SK-N-SH treated with all-trans-retinoic acid at 6 μM for 48 hours (cell line): ENCODE measurements at regions not wholly inside any gene's neighbourhood (a gene's known extent, or its start where the extent isn't known, plus 50 kb on each side); places are given as distances from the start of the nearest gene placed in this dataset.

Source experiments
- RARB ChIP-seq: fragments of 250-450 bp; sonication (Bioruptor Pico); IDR thresholded peaks from 2 replicates; pipeline ENCODE4 v1.8.0; 2021; ENCODE audit warnings: mild to moderate bottlenecking, moderate library complexity
- ZC3H10 ChIP-seq: fragments of 250-450 bp; sonication (Bioruptor Pico); IDR thresholded peaks from 2 replicates; pipeline ENCODE4 v1.5.1; 2021; ENCODE audit warnings: mild to moderate bottlenecking, moderate library complexity
- ZFP3 ChIP-seq: fragments of 250-450 bp; sonication (Bioruptor Pico); IDR thresholded peaks from 2 replicates; pipeline ENCODE4 v1.5.0; 2020; ENCODE audit warnings: mild to moderate bottlenecking, moderate library complexity
- ZFP30 ChIP-seq: fragments of 450-650 bp; formaldehyde crosslinking; IDR thresholded peaks from 2 replicates; pipeline ENCODE4 v1.5.0; 2022; ENCODE audit warnings: mild to moderate bottlenecking, moderate library complexity
- ZNF565 ChIP-seq: fragments of 450-650 bp; formaldehyde crosslinking; conservative IDR thresholded peaks from 2 replicates; pipeline ENCODE4 v1.5.0; 2020; ENCODE audit warnings: low read depth, mild to moderate bottlenecking, moderate library complexity
- ZNF8 ChIP-seq: fragments of 450-650 bp; formaldehyde crosslinking; IDR thresholded peaks from 2 replicates; pipeline ENCODE4 v1.5.0; 2020; ENCODE audit warnings: mild to moderate bottlenecking, moderate library complexity
- TF ChIP-seq, protein P1 (sequence below): fragments of 250-450 bp; sonication (Bioruptor Pico); IDR thresholded peaks from 2 replicates; pipeline ENCODE4 v1.5.1; 2020; ENCODE audit warnings: low read depth, mild to moderate bottlenecking, moderate library complexity
- TF ChIP-seq, protein P2 (sequence below): fragments of 250-450 bp; sonication (Bioruptor Pico); IDR thresholded peaks from 2 replicates; pipeline ENCODE4 v1.8.0; 2020; ENCODE audit warnings: mild to moderate bottlenecking, moderate library complexity, borderline replicate concordance

DNA sequence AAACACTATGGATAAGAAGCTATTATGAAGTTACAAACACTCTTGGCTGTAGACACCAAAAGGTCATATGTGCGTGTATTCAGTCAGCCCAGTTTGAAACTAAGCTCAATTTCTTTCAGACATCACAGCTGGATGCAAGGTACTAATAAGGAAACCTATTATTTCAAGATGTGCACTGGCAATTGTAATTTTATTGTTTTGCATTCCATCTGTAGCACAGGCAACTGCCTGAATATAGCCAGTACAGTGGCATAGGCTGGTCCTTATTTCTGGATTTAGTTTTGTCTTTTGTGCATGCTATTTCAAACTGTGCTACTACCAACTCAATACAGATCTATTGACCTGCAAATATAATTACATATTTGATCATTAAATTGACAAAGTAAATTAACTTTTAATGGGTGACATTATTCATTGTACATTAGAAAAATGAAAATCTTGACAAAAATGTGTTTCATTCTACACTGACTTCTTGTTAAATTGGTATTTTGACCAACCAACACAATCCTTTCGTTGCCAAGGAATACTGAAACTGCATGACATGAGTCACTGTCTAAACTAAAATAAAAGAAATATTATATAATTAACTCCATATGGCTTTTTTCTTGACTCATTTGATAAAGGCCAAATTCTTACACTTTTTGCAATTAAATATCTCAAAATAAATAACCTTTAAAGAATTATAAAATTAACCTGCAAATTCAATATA is 594.3 kb upstream of the ADGRL3 start:
- TF ChIP-seq ZFP3 (CRISPR knock-in tag), result no peak
- no peak for TF ChIP-seq ZNF8 (CRISPR knock-in tag)
- no peak for TF ChIP-seq RARB (CRISPR knock-in tag)
- no peak for TF ChIP-seq ZNF565 (CRISPR knock-in tag)
- TF ChIP-seq ZFP30, result no peak
- TF ChIP-seq ZC3H10 (CRISPR knock-in tag), result no peak
- TF ChIP-seq, protein P1, sequence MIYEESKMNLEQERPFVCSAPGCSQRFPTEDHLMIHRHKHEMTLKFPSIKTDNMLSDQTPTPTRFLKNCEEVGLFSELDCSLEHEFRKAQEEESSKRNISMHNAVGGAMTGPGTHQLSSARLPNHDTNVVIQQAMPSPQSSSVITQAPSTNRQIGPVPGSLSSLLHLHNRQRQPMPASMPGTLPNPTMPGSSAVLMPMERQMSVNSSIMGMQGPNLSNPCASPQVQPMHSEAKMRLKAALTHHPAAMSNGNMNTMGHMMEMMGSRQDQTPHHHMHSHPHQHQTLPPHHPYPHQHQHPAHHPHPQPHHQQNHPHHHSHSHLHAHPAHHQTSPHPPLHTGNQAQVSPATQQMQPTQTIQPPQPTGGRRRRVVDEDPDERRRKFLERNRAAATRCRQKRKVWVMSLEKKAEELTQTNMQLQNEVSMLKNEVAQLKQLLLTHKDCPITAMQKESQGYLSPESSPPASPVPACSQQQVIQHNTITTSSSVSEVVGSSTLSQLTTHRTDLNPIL (CRISPR knock-in tag), result no peak
- TF ChIP-seq, protein P2, sequence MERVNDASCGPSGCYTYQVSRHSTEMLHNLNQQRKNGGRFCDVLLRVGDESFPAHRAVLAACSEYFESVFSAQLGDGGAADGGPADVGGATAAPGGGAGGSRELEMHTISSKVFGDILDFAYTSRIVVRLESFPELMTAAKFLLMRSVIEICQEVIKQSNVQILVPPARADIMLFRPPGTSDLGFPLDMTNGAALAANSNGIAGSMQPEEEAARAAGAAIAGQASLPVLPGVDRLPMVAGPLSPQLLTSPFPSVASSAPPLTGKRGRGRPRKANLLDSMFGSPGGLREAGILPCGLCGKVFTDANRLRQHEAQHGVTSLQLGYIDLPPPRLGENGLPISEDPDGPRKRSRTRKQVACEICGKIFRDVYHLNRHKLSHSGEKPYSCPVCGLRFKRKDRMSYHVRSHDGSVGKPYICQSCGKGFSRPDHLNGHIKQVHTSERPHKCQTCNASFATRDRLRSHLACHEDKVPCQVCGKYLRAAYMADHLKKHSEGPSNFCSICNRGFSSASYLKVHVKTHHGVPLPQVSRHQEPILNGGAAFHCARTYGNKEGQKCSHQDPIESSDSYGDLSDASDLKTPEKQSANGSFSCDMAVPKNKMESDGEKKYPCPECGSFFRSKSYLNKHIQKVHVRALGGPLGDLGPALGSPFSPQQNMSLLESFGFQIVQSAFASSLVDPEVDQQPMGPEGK (CRISPR knock-in tag), result no peak
